ENCODE measurements at regions not wholly inside any gene's neighbourhood (a gene's known extent, or its start where the extent isn't known, plus 50 kb on each side); places are given as distances from the start of the nearest gene placed in this dataset.
A peak's percentile ranks its signal among the peaks of the same experiment; 100 is the strongest.
"Not testable (repeated sequence)": the region's sequence is repeated elsewhere in the genome, so short reads cannot be mapped to it uniquely, and the experiment has no call there.

GRCh38 chrX:55142206-55142918 lies 53.5 kb downstream of the PAGE2 start:
- no peak for DNase-seq

DNA sequence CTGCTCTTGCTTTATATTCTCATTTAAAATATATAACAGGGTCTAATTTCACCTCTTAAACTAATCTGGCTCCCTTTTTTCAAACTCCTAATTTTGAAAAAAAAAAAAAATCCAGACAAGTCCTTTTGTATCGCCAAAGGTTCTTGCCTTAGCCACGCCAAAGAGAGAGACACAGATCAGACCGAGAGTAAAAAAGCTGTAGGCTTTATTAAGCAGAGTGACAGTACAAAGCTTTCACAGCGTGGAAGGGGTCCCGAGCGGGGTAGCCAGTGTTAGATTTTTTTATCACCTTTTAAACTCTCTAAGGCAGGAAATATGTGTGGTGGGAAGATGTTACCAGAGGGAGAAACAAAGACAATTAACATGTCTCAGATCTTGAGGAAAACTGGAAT lies 54.1 kb downstream of the PAGE2 start:
- DNase-seq = no peak

DNA sequence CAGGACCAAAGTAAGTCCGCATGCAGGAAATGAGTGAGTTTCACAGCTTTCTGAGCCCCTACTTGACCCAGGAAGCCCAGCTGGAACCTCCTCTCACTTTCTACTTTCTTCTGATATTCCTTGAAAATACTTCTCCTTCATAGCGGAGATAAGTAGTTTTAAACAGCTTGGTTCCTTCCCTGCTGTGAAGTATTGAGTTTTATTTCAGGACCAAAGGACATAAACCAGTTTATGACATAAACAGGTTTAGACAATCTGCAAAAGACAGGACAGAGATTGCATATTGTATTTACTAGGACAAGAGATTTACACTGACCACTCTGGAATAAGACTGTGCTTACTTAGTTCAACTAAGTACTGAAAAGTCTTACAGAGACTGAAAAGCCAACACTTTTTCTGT lies 54.8 kb downstream of the PAGE2 start:
- no peak for DNase-seq

GRCh38 chrX:55144697-55145096 lies 55.9 kb downstream of the PAGE2 start:
- no peak for DNase-seq

GRCh38 chrX:55149242-55149641 lies 60.4 kb downstream of the PAGE2 start:
- no peak for DNase-seq

DNA sequence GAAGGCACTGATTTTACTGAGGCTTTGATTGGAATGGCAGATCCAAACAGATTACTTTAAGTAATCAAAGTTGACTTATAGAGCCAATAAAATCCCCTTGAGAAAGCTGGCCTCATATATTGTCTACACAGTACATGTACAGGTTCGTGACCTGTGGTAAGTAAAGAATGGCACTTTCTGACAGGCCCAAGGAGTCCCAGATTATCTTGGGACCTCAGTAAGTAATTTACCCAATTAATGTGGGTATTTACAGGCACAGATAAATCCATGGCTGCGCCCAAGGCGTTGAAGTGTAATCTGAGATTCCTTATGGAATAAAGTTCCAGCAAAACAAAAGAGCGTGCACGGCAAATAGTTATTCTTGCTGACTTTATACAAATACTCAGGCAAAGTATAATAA lies 62.4 kb downstream of the PAGE2 start:
- no peak for DNase-seq

GRCh38 chrX:55159551-55159950 lies 60.6 kb upstream of the PAGE5 start:
- DNase-seq = no peak

DNA sequence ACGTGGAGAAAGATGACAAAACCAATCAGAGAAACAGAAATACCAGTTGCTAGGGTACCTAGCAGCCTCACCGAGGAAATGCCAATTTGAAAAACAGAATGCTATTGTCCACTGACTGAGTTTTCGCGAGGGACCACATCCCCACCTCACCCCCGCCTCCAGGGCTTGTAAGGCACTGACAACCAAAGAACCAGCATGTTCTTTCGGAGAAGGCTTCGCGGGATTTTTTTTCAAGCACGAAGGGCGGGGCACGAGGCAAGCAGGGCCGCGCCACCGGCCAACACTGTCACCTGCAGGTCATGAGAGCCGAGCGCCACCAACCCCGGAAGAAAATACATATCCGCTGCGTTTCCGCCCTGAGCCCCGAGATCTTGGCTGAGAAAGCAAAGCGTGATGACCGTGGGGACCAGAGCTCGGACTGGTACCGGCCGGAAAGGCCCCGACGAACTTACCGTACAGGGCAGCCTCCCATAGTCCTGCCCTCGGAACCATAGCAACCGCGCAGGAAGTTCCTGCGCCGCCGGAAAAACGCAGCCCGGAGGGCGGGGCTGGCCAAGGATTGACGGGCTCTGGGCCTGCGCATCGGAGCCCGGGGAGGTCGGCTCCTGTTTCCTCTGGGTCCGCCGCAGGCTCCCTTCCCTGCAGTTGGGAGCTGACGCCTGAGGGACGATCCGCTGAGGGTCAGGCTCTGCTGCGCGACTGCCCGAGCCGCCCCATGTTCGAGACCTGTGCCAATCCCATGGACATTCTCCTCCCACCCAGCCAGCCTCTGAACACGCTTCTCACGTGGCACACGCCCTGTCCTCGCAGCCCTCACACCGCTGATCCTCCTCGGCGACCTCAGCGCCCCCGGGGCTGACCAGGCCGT lies 59.2 kb upstream of the PAGE5 start:
- peak; percentile 82 for DNase-seq

GRCh38 chrX:55161581-55161980 lies 58.6 kb upstream of the PAGE5 start:
- DNase-seq = no peak

DNA sequence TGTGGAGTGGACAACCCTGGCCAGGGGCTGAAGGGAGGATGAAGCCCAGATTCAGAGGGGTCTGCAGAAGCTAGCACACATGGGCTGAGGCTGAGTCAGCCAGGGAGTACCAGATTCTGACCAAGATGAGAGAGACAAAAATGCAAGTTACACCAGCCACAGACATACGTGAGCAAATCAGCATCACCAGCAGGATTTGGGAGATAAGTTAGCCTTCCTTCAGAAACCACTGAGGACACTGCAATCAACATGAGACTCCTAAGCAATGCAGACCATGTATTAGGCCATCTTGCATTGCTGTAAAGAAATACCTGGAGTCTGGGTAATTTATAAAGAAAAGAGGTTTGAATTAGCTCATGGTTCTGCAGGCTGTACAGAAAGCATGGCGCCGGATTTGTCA lies 57.0 kb upstream of the PAGE5 start:
- DNase-seq = no peak

DNA sequence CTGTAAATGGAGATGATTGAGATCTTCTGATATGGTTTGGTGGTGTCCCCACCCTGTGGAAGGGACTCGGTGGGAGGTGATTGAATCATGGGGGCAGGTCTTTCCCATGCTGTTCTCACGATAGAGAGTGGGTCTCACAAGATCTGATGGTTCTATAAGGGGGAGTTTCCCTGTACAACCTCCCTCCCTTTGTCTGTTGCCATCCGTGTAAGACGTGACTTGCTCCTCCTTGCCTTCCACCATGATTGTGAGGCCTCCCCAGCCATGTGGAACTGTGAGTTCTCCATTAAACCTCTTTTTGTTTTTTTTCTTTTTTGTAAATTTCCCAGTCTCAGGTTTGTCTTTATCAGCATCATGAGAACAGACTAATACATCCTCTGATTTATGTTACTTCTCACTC lies 55.1 kb upstream of the PAGE5 start:
- not testable (repeated sequence) for DNase-seq

GRCh38 chrX:55167124-55167803 lies 52.9 kb upstream of the PAGE5 start:
- no peak for DNase-seq

DNA sequence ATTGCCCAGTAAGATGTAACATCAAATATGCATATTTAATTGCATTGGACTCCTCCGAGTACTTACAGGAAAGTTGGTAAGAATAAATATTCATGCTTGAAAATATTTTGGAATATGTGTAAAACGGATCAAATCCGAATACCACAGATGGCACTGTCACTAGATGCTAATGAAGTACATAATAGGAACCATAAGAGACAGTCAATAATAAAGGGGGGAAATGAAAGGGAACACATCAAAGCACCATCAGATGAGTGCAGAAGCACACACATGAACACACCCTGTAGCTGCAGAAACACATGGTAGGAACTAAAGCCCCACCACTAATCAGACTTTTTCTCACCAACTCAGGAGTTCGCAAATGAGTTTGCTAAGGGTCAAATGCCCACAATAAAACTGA lies 52.2 kb upstream of the PAGE5 start:
- no peak for DNase-seq

GRCh38 chrX:55169782-55170181 lies 50.4 kb upstream of the PAGE5 start:
- no peak for DNase-seq

Measured in DMS79 treated with DMSO at 0.1 percent for 48 hours (cell line).